OCI-LY7 (cell line): ENCODE measurements at regions not wholly inside any gene's neighbourhood (a gene's known extent, or its start where the extent isn't known, plus 50 kb on each side); places are given as distances from the start of the nearest gene placed in this dataset.

ENCODE experiments used
- EZH2phosphoT487 ChIP-seq: fragments of 200-600 bp; sonication (generic); IDR thresholded peaks from 2 replicates; pipeline ENCODE4 v1.6.1; 2018; ENCODE audit warnings: low read depth, borderline replicate concordance, mild to moderate bottlenecking, mixed run types, antibody characterized with exemption, low read length, moderate library complexity, mixed read lengths
- TF ChIP-seq, protein P1 (sequence below): fragments of 200-600 bp; sonication (generic); conservative IDR thresholded peaks from 2 replicates; pipeline ENCODE4 v1.5.1; 2014; ENCODE audit warnings: mild to moderate bottlenecking, antibody characterized with exemption, low read length, moderate library complexity, mixed read lengths

- TF ChIP-seq, protein P1, sequence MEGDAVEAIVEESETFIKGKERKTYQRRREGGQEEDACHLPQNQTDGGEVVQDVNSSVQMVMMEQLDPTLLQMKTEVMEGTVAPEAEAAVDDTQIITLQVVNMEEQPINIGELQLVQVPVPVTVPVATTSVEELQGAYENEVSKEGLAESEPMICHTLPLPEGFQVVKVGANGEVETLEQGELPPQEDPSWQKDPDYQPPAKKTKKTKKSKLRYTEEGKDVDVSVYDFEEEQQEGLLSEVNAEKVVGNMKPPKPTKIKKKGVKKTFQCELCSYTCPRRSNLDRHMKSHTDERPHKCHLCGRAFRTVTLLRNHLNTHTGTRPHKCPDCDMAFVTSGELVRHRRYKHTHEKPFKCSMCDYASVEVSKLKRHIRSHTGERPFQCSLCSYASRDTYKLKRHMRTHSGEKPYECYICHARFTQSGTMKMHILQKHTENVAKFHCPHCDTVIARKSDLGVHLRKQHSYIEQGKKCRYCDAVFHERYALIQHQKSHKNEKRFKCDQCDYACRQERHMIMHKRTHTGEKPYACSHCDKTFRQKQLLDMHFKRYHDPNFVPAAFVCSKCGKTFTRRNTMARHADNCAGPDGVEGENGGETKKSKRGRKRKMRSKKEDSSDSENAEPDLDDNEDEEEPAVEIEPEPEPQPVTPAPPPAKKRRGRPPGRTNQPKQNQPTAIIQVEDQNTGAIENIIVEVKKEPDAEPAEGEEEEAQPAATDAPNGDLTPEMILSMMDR = no peak
- no peak for TF ChIP-seq EZH2phosphoT487
These were observed 379.9 kb upstream of the PCDH20 start for GRCh38 chr13:61795580-61795979.
